ENCODE measurements at regions not wholly inside any gene's neighbourhood (a gene's known extent, or its start where the extent isn't known, plus 50 kb on each side); places are given as distances from the start of the nearest gene placed in this dataset.

DNA sequence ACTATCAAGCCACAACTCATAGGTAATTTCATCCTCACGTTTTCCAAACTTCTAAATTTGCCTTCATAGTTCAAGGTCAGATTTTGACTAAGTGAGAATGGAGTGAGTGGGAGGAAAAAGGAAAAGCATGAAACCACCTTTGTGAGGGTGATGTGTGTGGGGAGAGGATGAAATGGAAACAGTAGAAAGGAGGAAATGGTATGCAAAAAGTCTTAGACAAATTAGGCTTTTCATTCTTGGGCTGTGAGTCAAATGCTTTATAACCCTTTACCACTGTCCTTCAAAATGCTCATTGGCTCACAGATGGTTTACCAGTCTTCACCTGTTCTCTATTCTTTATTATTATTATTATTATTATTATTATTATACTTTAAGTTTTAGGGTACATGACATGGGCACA, 127.2 kb downstream of the RAP2A start:
- DNase-seq (ENCODE audit: low read depth): no peak

DNA sequence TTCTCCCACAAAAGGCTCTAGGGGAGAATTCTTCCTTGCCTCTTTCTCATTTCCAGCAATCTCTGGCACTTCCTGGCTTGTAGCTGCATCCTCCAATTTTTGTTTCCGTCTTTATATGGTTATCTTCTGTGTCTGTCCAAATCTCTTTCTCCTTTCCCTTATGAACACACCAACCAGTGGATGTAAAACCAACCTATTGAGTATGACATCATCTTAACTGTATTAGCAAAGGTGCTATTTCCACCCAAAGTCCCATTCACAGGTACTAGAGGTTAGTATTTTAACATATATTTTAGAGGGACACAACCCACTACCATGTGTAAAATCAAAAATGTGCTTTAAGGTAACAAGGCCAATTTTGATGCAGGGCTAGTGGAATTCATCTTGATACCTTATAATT, 129.0 kb downstream of the RAP2A start:
- DNase-seq (ENCODE audit: low read depth): no peak

DNA sequence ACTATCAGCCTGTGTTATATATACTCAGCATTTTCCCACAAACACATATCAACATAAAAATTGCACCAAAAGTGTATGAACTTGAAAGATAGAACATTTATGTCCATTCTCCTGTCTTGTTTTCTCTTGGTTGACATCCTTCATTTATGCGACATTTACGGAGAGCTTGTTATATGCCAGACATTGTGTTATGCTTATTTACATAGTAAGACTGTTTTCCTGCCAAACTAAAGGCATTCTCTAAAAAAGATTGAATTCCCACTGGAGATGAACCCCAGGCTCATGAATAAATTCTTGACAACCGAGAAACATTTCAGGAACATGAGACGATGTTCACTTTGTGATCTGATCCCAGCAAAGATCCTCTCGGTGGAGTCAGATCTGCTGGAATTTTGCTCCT, 131.0 kb downstream of the RAP2A start:
- DNase-seq (ENCODE audit: low read depth): no peak

DNA sequence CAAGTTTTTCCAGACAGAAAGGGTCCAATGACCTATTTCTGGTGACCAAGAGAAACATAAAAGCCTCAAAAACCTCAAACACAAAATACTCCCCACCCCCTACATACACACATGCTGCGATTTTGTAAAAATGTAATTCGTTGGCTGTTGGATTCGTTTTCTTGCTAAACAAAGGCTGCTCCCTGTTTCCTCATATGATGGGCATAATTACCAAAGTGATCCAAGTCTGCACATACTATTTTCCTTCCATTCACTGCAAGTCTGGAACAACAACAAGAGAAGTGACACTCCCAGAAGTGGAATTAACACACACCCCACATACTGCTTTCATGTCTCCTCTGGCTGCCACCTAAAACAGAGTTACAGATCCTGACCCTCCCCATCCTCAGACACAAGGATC, 131.9 kb downstream of the RAP2A start:
- no peak for DNase-seq (ENCODE audit: low read depth)

DNA sequence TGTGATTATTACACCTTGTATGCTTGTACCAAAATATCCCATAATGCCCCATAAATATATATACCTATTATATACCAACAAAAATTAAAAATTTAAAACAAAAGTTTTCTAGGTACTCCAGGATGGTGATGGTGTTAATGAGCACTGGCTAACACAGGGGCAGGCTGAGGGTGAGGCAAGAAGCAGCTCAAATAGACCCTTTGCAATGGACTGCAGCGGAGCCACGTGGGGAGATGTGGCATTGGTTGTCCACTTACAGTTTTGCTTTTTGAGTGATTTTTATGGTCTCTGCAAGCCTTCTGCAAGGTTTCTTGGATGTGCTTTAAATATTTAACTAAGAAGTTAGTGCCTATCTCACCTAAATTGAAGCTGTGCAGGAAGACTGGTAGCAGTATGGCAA, 132.9 kb downstream of the RAP2A start:
- DNase-seq (ENCODE audit: low read depth): no peak

DNA sequence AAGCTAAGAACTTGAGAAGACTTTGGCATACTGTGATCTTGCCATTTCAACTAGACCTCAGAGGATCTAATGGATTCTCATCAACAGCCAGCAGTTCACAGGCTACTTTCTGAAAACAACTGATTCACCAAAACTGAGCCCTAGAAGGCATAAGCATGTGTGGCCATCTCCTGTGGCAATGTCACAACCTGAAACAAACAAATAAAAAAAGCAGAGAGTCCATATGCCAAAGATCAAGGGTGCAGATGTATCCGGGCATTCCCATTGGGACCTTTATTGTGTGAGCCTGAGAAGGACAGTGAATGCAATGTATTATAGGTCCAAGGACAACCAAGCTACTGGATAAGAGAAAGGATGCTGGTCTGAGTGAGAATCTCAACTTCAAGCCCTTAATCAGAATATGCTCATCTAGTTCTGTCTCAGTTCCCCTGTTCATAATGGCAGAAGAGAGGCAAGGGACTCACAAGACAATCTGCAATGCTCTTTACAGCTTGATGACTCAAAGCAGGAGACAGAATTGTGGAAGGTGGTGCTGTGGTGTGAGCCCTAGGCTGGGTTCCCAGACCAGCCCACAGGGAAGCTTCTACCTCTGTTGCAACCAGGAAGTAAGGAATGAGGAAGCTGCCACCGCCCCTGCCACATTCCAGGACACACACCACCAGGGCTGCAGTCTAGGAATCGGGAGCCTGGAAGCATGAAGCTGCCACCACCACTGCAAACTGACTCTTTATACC, 133.7 kb downstream of the RAP2A start:
- DNase-seq (ENCODE audit: low read depth): peak; percentile 80

DNA sequence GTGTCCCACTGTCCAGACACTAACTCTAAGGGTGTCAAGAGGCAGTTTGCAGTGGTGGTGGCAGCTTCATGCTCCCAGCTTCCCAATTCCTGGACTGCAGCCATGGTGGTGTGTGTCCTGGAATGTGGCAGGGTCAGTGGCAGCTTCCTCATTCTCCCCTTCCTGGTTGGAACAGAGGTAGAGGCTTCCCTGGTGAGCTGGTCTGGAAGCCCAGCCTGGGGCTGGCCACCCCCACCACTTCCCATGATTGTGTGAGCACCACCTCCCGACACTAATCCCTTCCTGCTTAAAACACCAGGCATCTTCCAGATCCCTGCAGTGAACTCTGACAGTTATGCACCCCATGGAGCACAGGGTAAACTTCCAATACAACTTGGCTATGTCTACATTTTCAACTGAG, 134.9 kb downstream of the RAP2A start:
- DNase-seq (ENCODE audit: low read depth): peak; percentile 27

DNA sequence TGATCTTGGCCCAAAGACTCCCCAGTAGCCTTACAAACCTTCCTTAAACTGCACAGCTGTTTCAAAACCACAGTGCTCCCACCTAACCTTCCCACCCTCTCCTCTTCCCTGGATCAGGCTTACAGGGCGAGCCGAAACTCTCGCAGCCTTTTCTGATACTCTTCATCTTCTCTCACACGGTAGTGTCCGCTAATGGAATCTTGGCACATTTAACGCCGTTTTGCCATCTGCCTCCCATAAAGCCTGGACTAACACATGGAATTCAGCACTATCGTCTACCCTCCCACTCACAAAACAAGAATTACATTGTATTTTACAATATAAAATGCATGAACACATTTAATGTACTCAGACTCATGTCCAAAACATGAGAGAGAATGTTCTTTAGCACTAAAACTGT, 135.9 kb downstream of the RAP2A start:
- DNase-seq (ENCODE audit: low read depth): no peak

DNA sequence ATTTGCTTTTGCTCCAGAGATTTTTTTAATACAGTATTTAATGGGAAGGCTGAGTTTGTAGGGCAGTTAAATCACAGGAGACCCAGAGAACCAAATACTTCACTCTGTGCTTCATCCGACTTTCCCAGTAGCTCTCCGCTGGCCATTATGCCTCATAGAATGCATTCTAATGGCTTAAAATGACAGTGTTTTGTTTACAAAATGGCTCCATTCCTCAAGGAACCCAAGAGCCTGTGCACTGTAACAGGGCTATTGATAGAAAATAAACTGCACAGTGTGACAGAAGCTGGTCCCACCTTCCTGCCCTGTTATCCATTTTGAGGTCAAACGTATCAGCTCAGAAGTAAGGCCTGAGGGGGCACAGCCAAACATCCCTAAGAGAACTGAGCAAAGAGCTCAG, 136.5 kb downstream of the RAP2A start:
- DNase-seq (ENCODE audit: low read depth): no peak

DNA sequence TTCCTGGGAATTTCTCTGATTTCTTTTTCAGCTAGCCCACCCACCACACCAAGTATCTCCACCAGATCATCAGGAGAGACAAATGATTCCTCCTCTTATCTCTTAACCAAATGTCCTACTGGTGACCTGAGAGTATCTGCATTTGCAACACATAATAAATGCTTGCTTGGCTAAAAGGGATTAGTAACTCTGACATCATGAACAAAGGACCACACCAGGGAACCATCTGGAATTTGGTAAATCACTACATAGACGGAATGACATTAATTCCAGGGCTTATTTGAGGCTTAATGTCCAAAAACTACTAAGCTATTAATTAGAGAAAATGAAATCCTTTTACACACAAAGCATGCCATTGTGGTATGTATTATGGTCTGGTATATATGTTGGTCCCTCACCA, 139.0 kb downstream of the RAP2A start:
- no peak for DNase-seq (ENCODE audit: low read depth)

DNA sequence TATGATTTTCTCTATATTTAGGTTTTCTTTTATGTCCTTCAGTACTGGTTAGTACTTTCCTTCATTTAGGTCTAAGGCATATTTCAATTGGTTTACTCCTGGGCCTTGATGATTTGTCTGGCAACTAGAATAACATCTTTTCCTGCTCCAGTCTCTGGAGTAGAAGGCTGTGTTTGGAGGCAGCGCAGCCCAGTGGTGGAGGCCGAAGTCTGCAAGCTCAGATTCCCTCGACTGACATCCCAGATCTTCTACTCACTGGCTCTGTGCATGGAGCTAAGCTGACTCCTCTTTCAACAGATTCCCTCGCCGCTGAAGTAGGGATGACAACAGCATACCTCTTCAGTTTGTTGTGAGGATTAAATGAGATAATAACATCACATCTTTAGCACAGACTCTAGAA, 141.0 kb downstream of the RAP2A start:
- peak; percentile 55 for DNase-seq (ENCODE audit: low read depth)

DNA sequence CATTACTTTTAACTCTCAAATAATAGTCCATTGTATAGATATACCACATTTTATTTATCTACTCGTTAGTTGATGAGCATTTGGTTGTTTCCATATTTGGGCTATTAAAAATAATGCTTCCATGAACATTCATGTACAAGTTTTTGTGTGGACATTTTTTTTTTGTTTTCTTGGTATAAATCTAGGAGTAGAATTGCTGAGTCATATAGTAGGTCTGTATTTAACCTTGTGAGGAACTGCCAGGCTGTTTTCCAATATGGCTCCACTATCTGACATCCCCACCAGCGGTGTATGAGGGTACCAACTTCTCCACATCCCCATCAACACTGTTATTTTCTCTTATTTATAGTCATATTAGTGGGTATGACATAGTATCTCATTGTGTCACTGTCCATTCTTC, 143.1 kb downstream of the RAP2A start:
- DNase-seq (ENCODE audit: low read depth): no peak

DNA sequence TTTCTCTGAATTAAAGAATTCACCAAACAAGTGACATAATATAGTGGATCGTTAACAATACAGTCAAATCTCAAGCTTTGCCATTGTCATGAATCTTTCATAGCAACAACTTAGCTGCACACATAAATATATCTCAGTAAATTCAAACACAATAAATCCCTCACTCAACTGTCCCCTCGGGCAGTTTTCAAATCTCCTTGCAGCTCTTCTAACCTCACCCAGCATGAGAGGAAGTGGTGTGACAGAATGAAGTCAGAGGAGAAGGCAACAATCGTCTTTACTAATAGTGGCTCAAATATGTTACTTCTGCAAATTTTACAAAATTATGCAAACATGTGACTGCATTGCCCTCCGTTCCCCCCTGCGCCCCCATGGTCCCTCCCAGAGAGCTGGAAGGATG, 148.2 kb downstream of the RAP2A start:
- DNase-seq (ENCODE audit: low read depth): no peak

DNA sequence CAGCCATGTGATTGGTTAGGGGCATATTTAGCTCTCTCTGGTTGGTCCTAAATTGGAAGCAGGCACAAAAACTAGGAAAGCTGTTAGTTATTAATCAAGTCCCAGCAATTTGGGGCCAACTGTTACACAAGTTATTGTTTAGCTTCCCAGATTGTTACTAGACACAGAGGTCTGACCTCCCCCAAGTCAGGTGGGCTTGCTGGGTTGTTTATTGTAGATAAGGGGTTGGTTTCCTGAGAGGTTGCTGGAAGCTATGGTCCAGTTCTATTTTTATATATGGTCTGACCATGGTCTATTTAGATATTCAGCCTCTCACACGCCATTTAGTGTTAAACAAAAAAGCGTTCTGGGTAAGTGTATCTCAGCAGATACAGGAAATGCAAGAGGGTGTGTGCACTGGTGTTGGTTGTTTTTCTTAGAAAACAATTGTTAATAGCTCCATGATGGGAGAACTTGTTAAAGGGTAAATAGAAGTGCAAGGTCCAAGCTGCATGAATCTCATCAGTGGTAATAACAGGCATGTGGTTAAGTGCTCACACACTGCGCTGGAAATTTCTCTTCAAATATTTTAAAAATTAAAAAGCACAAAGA, 150.0 kb downstream of the RAP2A start:
- no peak for DNase-seq (ENCODE audit: low read depth)

DNA sequence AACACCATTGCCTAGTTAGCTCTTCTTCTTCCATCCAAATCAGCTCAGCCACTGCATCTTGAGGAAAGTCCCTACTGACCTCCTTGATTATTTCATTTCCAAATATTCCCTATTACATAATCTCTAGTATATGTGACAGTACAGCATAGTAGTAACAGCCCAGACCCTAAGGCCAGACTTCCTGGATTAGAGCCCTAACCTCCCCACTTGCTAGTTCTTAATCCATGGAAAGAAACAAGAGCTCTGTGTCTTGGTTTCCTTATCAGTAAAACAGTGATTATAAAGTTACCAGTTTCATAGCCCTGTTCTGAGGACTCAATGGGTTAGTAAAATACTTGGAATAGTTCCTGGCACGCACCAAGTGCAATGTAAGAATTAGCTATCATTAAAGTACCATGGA, 153.0 kb downstream of the RAP2A start:
- DNase-seq (ENCODE audit: low read depth): no peak

DNA sequence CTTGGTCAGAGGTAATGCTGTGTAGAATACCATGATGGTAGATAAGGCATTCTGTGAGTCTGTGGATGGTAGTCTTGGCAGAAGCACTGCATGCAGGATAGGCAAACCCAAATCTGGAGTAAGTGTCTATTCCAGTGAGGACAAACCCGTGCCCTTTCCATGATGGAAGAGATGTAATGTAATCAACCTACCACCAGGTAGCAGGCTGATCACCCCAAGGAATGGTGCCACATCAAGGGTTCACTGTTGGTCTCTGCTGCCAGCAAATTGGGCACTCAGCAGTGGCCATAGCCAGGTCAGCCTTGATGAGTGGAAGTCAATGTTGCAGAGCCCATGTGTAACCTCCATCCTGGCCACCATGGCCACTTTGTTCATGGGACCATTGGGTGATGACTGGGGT, 155.0 kb downstream of the RAP2A start:
- DNase-seq (ENCODE audit: low read depth): no peak

DNA sequence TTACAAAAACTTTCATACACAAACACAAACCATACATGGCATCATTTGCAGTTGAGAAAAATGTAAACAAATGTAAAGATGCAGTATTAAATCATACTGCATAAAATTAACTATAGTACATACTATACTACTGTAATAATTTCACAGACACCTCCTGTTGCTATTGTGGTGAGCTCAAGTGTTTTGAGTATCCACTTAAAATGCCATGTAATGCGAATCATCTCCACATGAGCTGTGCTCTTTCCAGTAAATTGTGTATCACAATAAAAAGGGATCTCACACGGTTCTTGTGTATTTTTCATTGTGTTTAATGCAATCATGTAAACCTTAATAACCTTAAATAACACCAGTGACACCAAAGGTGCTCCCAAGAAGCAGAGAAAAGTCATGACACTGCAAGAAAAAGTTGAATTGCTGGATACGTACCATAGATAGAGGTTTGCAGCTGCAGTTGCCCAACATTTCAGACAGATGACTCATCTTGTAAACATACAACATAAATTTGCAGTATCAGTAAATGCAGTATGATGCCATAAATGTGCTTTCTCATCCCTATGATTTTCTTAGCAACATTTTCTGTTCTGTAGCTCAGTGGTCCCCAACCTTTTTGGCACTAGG, 166.6 kb downstream of the RAP2A start:
- peak; percentile 39 for DNase-seq (ENCODE audit: low read depth)

DNA sequence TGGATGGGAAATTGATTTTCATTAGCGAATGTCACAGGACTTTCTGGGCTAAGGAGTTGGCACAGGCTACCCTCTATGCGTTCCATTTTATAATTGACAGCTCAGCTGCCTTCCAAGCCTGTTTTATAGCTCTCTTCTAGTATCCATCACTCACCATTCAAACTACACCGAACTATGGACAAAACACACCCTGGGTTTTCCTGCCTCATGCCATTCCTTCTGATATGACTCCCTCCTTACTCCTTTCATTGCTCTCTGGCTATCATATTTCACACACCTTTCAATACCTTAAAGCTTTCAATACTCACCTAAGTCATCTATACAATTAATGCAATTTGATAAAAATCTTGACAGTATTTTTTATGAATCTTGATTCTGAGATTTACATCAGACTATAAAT, 181.3 kb downstream of the RAP2A start:
- no peak for DNase-seq (ENCODE audit: low read depth)

DNA sequence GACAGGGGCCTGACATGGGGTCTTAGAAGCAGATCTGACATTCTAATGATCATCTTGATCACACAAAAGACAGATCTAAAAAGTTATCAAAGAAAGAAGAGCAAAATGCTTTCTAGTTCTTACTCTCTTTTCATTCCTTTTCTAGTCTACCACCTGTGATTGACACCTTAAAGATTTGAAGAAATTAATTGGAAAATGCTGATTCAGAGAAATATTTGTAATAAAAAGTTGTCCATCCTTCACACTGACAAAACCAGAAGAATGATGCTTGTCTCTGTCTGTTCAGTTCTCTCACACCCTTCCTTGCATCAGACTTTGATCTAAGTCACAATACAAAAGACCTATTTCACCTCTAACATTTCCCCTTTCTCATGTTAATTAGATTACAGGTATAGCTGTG, 182.4 kb downstream of the RAP2A start:
- DNase-seq (ENCODE audit: low read depth): no peak

DNA sequence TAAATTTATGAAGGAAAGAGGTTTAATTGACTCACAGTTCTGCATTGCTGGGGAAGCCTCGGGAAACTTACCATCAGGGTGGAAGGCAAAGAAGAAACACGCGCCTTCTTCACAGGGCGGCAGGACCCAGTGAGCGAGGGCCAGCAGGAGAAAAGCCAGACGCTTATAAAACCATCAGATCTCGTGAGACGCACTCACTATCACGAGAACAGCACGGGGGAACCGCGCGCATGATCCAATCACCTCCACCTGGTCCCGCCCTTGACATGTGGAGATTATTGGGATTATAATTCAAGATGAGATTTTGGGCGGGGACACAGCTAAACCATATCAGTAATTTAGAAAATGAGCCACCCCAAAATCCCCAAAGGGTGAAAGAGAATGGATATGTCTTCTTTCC, 187.1 kb downstream of the RAP2A start:
- no peak for DNase-seq (ENCODE audit: low read depth)

DNA sequence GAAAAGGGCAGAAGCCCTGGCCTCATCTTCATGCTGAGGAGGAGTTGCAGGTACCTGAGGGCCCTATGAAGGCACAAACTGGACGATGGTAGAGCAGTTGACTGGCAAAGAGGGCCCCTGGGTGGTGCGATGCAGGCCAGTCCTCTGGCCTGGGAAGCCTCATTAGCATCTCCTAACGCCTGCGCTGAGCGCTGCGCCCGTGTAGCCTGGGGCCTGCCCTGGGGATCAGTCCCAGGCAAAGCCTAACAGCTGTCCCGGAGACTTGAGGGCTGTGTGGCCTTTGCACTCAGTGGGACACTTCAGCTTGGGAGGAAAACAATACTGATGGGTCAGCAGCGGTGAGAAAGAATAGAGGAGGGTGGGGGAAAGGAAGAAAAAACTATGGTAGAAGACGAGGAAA, 187.7 kb downstream of the RAP2A start:
- no peak for DNase-seq (ENCODE audit: low read depth)

DNA sequence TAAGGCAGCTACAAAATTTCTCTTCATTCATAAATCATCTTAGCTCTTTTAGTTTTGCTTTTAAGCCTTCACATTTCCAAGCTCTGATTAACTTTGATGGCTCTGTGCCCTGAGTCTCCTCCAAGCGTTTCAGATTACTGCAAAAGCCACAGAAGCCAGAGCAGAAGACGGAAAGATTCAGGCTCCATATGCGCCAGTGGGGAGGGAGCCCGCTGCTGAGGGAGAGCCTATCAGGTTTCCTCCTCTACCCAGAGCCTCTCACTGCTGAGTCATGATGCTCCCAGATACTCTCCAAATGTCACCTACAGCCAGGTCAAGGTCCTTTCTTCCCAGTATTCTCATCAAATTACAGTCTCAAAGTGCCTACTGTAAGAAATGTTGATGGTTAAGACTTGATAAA, 193.6 kb downstream of the RAP2A start:
- peak; percentile 93 for DNase-seq (ENCODE audit: low read depth)

DNA sequence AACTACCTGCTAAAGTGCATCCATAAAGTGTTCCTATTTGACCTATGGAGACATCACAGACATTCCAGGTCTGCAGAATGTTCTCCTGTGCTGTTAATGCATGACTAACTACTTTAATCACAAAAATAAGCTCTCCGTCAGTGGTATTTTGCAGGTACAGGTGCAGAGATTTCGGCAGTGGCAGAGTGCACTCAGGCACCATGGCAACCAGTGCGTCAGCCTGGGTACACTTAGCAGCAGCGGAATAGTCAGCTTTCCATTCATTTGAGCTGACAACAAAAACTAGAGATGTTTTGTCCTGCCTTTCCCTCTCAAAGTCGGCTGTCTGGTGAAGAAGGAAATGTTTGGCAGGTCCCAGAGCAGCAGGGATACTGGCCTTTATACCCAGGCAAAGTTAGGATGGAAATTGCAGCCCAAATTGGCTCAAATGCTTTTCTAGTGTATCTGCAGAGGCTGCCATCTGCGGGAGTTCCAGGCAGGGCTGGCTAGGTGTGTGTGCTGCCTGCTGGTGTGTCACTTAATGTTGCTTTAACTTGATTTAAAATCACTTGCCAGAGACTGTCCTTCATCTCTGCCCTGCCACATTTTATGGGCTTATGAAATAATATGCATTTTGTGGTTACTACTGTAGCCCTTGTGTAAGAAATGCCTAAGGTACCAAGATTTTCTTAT, 195.8 kb downstream of the RAP2A start:
- no peak for DNase-seq (ENCODE audit: low read depth)
